HFFc6 (cell line): ENCODE measurements at regions not wholly inside any gene's neighbourhood (a gene's known extent, or its start where the extent isn't known, plus 50 kb on each side); places are given as distances from the start of the nearest gene placed in this dataset.

Experiments used
- DNase-seq: peaks from one replicate; pipeline ENCODE4 v3.0.0-alpha.2; 2018
- H3K27ac Mint-ChIP-seq: 2 replicates; pipeline ENCODE4 v1.8.0; 2020; ENCODE audit warnings: mild to moderate bottlenecking, mixed read lengths
- H3K27me3 Mint-ChIP-seq: 2 replicates; pipeline ENCODE4 v1.8.0; 2021; ENCODE audit warnings: mild to moderate bottlenecking, moderate library complexity, mixed read lengths; ENCODE audit not compliant: insufficient read depth
- H3K36me3 Mint-ChIP-seq: 2 replicates; pipeline ENCODE4 v1.8.0; 2021; ENCODE audit warnings: low read depth, mixed read lengths
- H3K4me1 Mint-ChIP-seq: 2 replicates; pipeline ENCODE4 v1.8.0; 2020; ENCODE audit warnings: low read depth, mixed read lengths
- H3K4me3 Mint-ChIP-seq: 2 replicates; pipeline ENCODE4 v1.8.0; 2020; ENCODE audit warnings: mild to moderate bottlenecking, moderate library complexity, mixed read lengths
- H3K9me3 Mint-ChIP-seq: 2 replicates; pipeline ENCODE4 v1.8.0; 2020; ENCODE audit warnings: mild to moderate bottlenecking, mixed read lengths
- TF ChIP-seq, protein P1 (sequence below): fragments of 200-600 bp; sonication (generic); IDR thresholded peaks from 2 replicates; pipeline ENCODE4 v1.5.0; 2021; ENCODE audit warnings: antibody characterized with exemption, mild to moderate bottlenecking

DNA sequence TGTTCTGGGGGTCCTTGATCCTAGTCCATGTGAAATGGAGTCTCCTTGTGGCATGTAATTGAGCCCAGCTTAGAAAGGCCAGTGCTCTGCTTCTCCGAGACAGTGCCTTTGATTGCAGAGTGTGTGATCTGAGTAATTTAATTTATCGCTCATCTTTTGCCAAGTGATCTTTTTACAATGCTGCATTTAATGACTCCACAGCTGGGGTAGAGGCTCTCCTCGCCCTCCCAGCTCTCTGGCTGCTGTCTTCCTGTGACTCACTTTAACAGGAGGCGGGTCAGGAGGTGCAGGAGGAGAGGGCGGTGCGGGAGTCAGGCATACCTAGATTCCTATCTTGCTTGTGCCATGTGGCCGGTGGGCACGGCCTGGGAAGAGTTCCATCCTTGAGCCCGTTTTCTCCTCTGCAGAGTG, 113.4 kb upstream of the FOXF1 start:
- H3K27me3 Mint-ChIP-seq, result peaks cover 5% of the 10 kb centered on the region; the same call in 1 of the 2 replicates
- H3K27ac Mint-ChIP-seq, result peak overlapping the region; percentile 88
- peaks cover 41% of the 10 kb centered on the region for H3K4me1 Mint-ChIP-seq
- DNase-seq, result peak; percentile 96
- H3K4me3 Mint-ChIP-seq, result peak overlapping the region; percentile 57
- H3K36me3 Mint-ChIP-seq, result no peaks in the 10 kb centered on the region
- H3K9me3 Mint-ChIP-seq, result no peaks in the 10 kb centered on the region
- TF ChIP-seq, protein P1, sequence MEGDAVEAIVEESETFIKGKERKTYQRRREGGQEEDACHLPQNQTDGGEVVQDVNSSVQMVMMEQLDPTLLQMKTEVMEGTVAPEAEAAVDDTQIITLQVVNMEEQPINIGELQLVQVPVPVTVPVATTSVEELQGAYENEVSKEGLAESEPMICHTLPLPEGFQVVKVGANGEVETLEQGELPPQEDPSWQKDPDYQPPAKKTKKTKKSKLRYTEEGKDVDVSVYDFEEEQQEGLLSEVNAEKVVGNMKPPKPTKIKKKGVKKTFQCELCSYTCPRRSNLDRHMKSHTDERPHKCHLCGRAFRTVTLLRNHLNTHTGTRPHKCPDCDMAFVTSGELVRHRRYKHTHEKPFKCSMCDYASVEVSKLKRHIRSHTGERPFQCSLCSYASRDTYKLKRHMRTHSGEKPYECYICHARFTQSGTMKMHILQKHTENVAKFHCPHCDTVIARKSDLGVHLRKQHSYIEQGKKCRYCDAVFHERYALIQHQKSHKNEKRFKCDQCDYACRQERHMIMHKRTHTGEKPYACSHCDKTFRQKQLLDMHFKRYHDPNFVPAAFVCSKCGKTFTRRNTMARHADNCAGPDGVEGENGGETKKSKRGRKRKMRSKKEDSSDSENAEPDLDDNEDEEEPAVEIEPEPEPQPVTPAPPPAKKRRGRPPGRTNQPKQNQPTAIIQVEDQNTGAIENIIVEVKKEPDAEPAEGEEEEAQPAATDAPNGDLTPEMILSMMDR, result no peak

DNA sequence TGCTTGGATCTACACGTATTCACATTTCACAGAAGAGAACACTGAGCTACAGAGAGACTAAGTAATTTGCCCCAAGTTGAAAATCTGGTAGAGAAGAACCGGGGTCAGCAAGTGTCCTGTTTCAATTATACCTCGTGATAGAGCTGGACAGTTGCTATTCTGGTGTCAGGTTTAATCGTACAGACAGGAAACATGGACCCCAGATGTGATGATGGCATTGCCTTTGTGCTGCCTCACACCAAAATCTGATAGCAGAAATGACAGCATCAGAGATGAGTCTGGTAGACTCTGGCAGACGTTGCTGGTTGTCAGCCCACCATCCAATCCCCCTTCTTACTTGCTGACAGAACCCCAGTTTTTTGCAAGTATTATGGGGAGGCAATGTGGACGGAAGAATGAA, 112.1 kb upstream of the FOXF1 start:
- H3K4me1 Mint-ChIP-seq, result peaks cover 46% of the 10 kb centered on the region
- TF ChIP-seq, protein P1, result no peak
- no peaks in the 10 kb centered on the region for H3K9me3 Mint-ChIP-seq
- no peaks in the 10 kb centered on the region; the same call in 1 of the 2 replicates for H3K27me3 Mint-ChIP-seq
- peak overlapping the region; percentile 21; the same call in 1 of the 2 replicates for H3K4me3 Mint-ChIP-seq
- no peak for DNase-seq
- no peaks in the 10 kb centered on the region for H3K36me3 Mint-ChIP-seq
- peak overlapping the region; percentile 88 for H3K27ac Mint-ChIP-seq

- Mint-ChIP-seq H3K4me3 (peak overlapping the region; percentile 21; the same call in 1 of the 2 replicates), H3K36me3 (no peaks in the 10 kb centered on the region), H3K27ac (peak overlapping the region; percentile 88), H3K4me1 (peaks cover 50% of the 10 kb centered on the region), H3K9me3 (no peaks in the 10 kb centered on the region), H3K27me3 (no peaks in the 10 kb centered on the region; the same call in 1 of the 2 replicates)
- DNase-seq, result peak; percentile 63
- TF ChIP-seq, protein P1, result no peak
These were observed 111.7 kb upstream of the FOXF1 start for GRCh38 chr16:86398622-86399021.

- Mint-ChIP-seq H3K4me3 (no peak overlapping the region), H3K27me3 (peaks cover under 1% of the 10 kb centered on the region), H3K9me3 (no peaks in the 10 kb centered on the region), H3K4me1 (peaks cover 49% of the 10 kb centered on the region), H3K36me3 (no peaks in the 10 kb centered on the region), H3K27ac (no peak overlapping the region)
- TF ChIP-seq, protein P1, result no peak
- DNase-seq, result no peak
These were observed 109.2 kb upstream of the FOXF1 start for GRCh38 chr16:86401126-86401525.

DNA sequence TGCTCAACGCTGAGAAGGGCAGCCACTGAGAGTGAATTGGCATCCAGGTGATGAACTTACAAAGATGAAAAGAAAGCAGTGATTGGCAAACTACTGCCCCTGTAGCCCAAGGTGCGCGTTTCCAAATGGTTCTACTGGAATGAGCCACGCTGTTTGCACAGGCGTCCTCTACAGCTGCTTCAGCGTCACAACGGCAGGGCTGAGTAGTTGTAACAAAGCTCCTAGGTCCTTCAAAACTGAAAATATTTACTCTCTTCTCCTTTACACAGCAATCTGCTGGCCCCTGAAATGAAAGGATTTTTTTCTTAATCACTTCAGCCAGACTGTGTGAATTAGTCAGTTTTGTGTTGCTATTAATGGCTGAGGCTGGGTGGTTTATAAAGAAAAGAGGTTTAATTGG, 107.2 kb upstream of the FOXF1 start:
- no peak overlapping the region for H3K4me3 Mint-ChIP-seq
- no peaks in the 10 kb centered on the region for H3K36me3 Mint-ChIP-seq
- no peaks in the 10 kb centered on the region for H3K9me3 Mint-ChIP-seq
- H3K27me3 Mint-ChIP-seq, result peaks cover 2% of the 10 kb centered on the region
- H3K4me1 Mint-ChIP-seq, result peaks cover 30% of the 10 kb centered on the region
- DNase-seq, result no peak
- TF ChIP-seq, protein P1, result no peak
- H3K27ac Mint-ChIP-seq, result no peak overlapping the region
